H1 (cell line): ENCODE measurements at regions not wholly inside any gene's neighbourhood (a gene's known extent, or its start where the extent isn't known, plus 50 kb on each side); places are given as distances from the start of the nearest gene placed in this dataset.

Source experiments
- GABPA ChIP-seq: IDR thresholded peaks from 2 replicates; pipeline ENCODE4 v1.6.1; 2011; ENCODE audit warnings: mild to moderate bottlenecking, low read length, moderate library complexity, borderline replicate concordance; ENCODE audit not compliant: insufficient read depth
- SIRT6 ChIP-seq: IDR thresholded peaks from one replicate; pipeline ENCODE4 v1.7.1; 2012; ENCODE audit warnings: low read length, inconsistent platforms

GRCh38 chr6:167496707-167497106 is 171.8 kb downstream of the TTLL2 start (continued):
- TF ChIP-seq GABPA (no peak), SIRT6 (no peak)
